IMR-90 (cell line): ENCODE measurements at regions not wholly inside any gene's neighbourhood (a gene's known extent, or its start where the extent isn't known, plus 50 kb on each side); places are given as distances from the start of the nearest gene placed in this dataset.

Experiments used
- ATAC-seq: fragments of 200-7000 bp; cut with Tn5 transposase; 2 replicates; pipeline ENCODE4 v1.9.1; 2020; ENCODE audit warnings: low read depth, mild to moderate bottlenecking, moderate library complexity
- BruUV-seq: library from RNA; stranded (reverse); fragments of 400-500 nt; replicated peaks from 2 replicates; lab custom pipeline; 2021; lab: Mats Ljungman, UMichigan
- CTCF ChIA-PET: fragments of 300-600 bp; formaldehyde crosslinking; extraction: SDS; loops from one replicate; lab custom pipeline; 2021; ENCODE audit warnings: antibody characterized with exemption; lab: Yijun Ruan, JAX
- POLR2A ChIA-PET: fragments of 300-600 bp; sonication (Branson Sonifier 250); formaldehyde crosslinking; loops from one replicate; lab custom pipeline; 2022; ENCODE audit warnings: antibody characterized with exemption; ENCODE audit not compliant: unreplicated experiment; lab: Charles Lee
- DNase-seq: peaks from one replicate; pipeline ENCODE4 v3.0.0; 2013
- H2AFZ ChIP-seq: replicated peaks from 2 replicates; pipeline ENCODE3; 2013; ENCODE audit warnings: low read length, mild to moderate bottlenecking; ENCODE audit not compliant: poor library complexity
- H2AK5ac ChIP-seq: 2 replicates; pipeline ENCODE4 v1.6.1; 2013; ENCODE audit warnings: low read depth, low read length, inconsistent platforms
- H2AK9ac ChIP-seq: replicated peaks from 2 replicates; pipeline ENCODE3; 2013; ENCODE audit warnings: mild to moderate bottlenecking, low read depth, low read length, moderate library complexity; ENCODE audit not compliant: poor library complexity
- H2BK120ac ChIP-seq: 2 replicates; pipeline ENCODE4 v1.6.1; 2013; ENCODE audit warnings: low read depth, low read length, inconsistent platforms
- H2BK15ac ChIP-seq: 3 replicates; pipeline ENCODE4 v1.6.1; 2013; ENCODE audit warnings: low read depth, low read length, inconsistent platforms
- H2BK20ac ChIP-seq: 2 replicates; pipeline ENCODE4 v1.6.1; 2013; ENCODE audit warnings: low read depth, mild to moderate bottlenecking, inconsistent platforms, low read length, moderate library complexity
- H2BK5ac ChIP-seq: 2 replicates; pipeline ENCODE4 v1.6.1; 2013; ENCODE audit warnings: mild to moderate bottlenecking, low read depth, low read length, inconsistent platforms; ENCODE audit not compliant: poor library complexity, severe bottlenecking
- H3K14ac ChIP-seq: replicated peaks from 2 replicates; pipeline ENCODE4 v1.6.1; 2013; ENCODE audit warnings: low read depth, low read length, inconsistent platforms
- H3K18ac ChIP-seq: 2 replicates; pipeline ENCODE4 v1.6.1; 2013; ENCODE audit warnings: low read depth, low read length, control low read depth
- H3K23ac ChIP-seq: 2 replicates; pipeline ENCODE4 v1.6.1; 2013; ENCODE audit warnings: low read depth, low read length, inconsistent platforms
- H3K27ac ChIP-seq: 2 replicates; pipeline ENCODE4 v1.5.1; 2013; ENCODE audit warnings: mild to moderate bottlenecking, control low read depth, low read length; ENCODE audit not compliant: insufficient read depth
- H3K27me3 ChIP-seq: 2 replicates; pipeline ENCODE4 v1.6.1; 2013; ENCODE audit warnings: low read length; ENCODE audit not compliant: control insufficient read depth, insufficient read depth
- H3K36me3 ChIP-seq: 2 replicates; pipeline ENCODE4 v1.6.1; 2013; ENCODE audit warnings: low read length, mixed read lengths; ENCODE audit not compliant: control insufficient read depth, insufficient read depth
- H3K4ac ChIP-seq: 2 replicates; pipeline ENCODE4 v1.6.1; 2013; ENCODE audit warnings: low read depth, low read length, inconsistent platforms
- H3K4me1 ChIP-seq: 2 replicates; pipeline ENCODE4 v1.6.1; 2013; ENCODE audit warnings: low read length, mixed read lengths; ENCODE audit not compliant: control insufficient read depth, insufficient read depth
- H3K4me2 ChIP-seq: 2 replicates; pipeline ENCODE4 v1.6.1; 2013; ENCODE audit warnings: low read depth, mild to moderate bottlenecking, control low read depth, low read length, moderate library complexity
- H3K4me3 ChIP-seq: 2 replicates; pipeline ENCODE4 v1.5.1; 2013; ENCODE audit warnings: low read depth, mild to moderate bottlenecking, control low read depth, low read length, moderate library complexity; ENCODE audit not compliant: insufficient read depth
- H3K56ac ChIP-seq: 2 replicates; pipeline ENCODE4 v1.6.1; 2013; ENCODE audit warnings: low read length, inconsistent platforms; ENCODE audit not compliant: insufficient read depth; ENCODE audit errors: extremely low read depth
- H3K79me1 ChIP-seq, 2 experiments: 2 replicates each; pipeline ENCODE4 v1.6.1; 2013; ENCODE audit warnings: low read length in 2 of 2, inconsistent platforms in 1 of 2, low read depth in 1 of 2
- H3K9ac ChIP-seq: 2 replicates; pipeline ENCODE4 v1.6.1; 2013; ENCODE audit warnings: low read depth, low read length, control low read depth
- H3K9me1 ChIP-seq: 2 replicates; pipeline ENCODE4 v1.6.1; 2013; ENCODE audit warnings: low read length, inconsistent platforms; ENCODE audit not compliant: insufficient read depth
- H3K9me3 ChIP-seq: 2 replicates; pipeline ENCODE4 v1.6.1; 2013; ENCODE audit warnings: low read length; ENCODE audit not compliant: control insufficient read depth, insufficient read depth
- H4K20me1 ChIP-seq: 2 replicates; pipeline ENCODE4 v1.6.1; 2013; ENCODE audit warnings: low read length, inconsistent platforms; ENCODE audit not compliant: insufficient read depth
- H4K5ac ChIP-seq: 2 replicates; pipeline ENCODE4 v1.6.1; 2013; ENCODE audit warnings: mild to moderate bottlenecking, low read depth, low read length, control low read depth
- H4K8ac ChIP-seq, 2 experiments: 2 replicates each; pipeline ENCODE4 v1.6.1; 2013; ENCODE audit warnings: low read depth in 2 of 2, low read length in 2 of 2, control low read depth in 1 of 2, inconsistent platforms in 1 of 2
- H4K91ac ChIP-seq: 2 replicates; pipeline ENCODE4 v1.6.1; 2013; ENCODE audit warnings: low read depth, low read length, inconsistent platforms; ENCODE audit not compliant: insufficient read depth
- CHD1 ChIP-seq: IDR thresholded peaks from 2 replicates; pipeline ENCODE4 v1.6.1; 2012; ENCODE audit warnings: low read depth, low read length, improper control_type of control experiment
- CTCF ChIP-seq: conservative IDR thresholded peaks from 2 replicates; pipeline ENCODE4 v1.5.1; 2012; ENCODE audit warnings: mild to moderate bottlenecking, low read depth, low read length, improper control_type of control experiment
- MAFK ChIP-seq: IDR thresholded peaks from 2 replicates; pipeline ENCODE4 v1.6.1; 2012; ENCODE audit warnings: low read depth, low read length, improper control_type of control experiment
- POLR2A ChIP-seq: IDR thresholded peaks from 2 replicates; pipeline ENCODE4 v1.6.1; 2012; ENCODE audit warnings: mild to moderate bottlenecking, low read depth, low read length
- WGBS, 2 experiments: methylation state at CpG; one replicate each; pipeline versions ENCODE4 v1.1.5 to v1.1.7; 2013; ENCODE audit warnings: missing lambda C conversion rate in 2 of 2; ENCODE audit not compliant: insufficient read length in 1 of 2; ENCODE audit errors: extremely low coverage in 2 of 2; 5-methylcytosine and 5-hydroxymethylcytosine counted together
- dilution Hi-C: fragments of 300-500 bp; cut with HindIII; formaldehyde crosslinking; loops from one replicate; pipeline ENCODE4 v1.14.3; 2018; ENCODE audit warnings: low sequenced_read_pairs; ENCODE audit not compliant: unreplicated experiment
- in situ Hi-C: fragments of 300-500 bp; cut with MboI; formaldehyde crosslinking; loops from 3 replicates; pipeline ENCODE4 v1.14.3; 2019; ENCODE audit warnings: low sequenced_read_pairs, inconsistent platforms, mixed read lengths
- intact Hi-C: fragments of 100-400 bp; cut with micrococcal nuclease; formaldehyde crosslinking; loops from 2 replicates; pipeline ENCODE4 v1.10.0; 2022

- no peak overlapping the region for H3K4ac ChIP-seq
- no peak overlapping the region for H2BK15ac ChIP-seq
- no peak overlapping the region for H3K4me3 ChIP-seq
- H2BK5ac ChIP-seq: no peak overlapping the region
- H4K5ac ChIP-seq: no peak overlapping the region
- no peak overlapping the region for H3K9ac ChIP-seq
- H4K8ac ChIP-seq: no peak overlapping the region
- ATAC-seq: no peak
- no peak overlapping the region for H2BK20ac ChIP-seq
- peaks cover 2% of the 10 kb centered on the region for H3K4me1 ChIP-seq
- H3K14ac ChIP-seq: no peak overlapping the region
- ChIA-PET CTCF (no interaction called here), POLR2A (no interaction called here)
- intact Hi-C loops: no loop called here
- no peaks in the 10 kb centered on the region for H3K9me3 ChIP-seq
- WGBS, 2 experiments: no CpG with 5 or more reads among the region's 2 CpGs
- no peaks in the 10 kb centered on the region for H4K20me1 ChIP-seq
- no peak overlapping the region for H3K18ac ChIP-seq
- H3K9me1 ChIP-seq: peaks cover 5% of the 10 kb centered on the region
- no peak overlapping the region for H4K91ac ChIP-seq
- no peak for TF ChIP-seq CHD1
- TF ChIP-seq MAFK: peak; percentile 94
- TF ChIP-seq CTCF: no peak
- TF ChIP-seq POLR2A: no peak
- H2AK5ac ChIP-seq: no peak overlapping the region
- BruUV-seq: no TSS peak
- H3K23ac ChIP-seq: no peak overlapping the region
- no peak for DNase-seq
- no peak overlapping the region for H2BK120ac ChIP-seq
- no peak overlapping the region for H2AK9ac ChIP-seq
- no peaks in the 10 kb centered on the region for H3K27me3 ChIP-seq
- in situ Hi-C loops: no loop called here
- H3K4me2 ChIP-seq: no peak overlapping the region
- no peak overlapping the region for H3K27ac ChIP-seq
- dilution Hi-C loops: no loop called here
- H3K36me3 ChIP-seq: no peaks in the 10 kb centered on the region
- H2AFZ ChIP-seq: no peak overlapping the region
- peaks cover 16 to 25% of the 10 kb centered on the region in 2 experiments for H3K79me1 ChIP-seq
- no peak overlapping the region for H3K56ac ChIP-seq
These were observed 819.6 kb upstream of the ARGLU1 start for GRCh38 chr13:107387525-107387924.
